GDM1 (cell line): ENCODE measurements at regions not wholly inside any gene's neighbourhood (a gene's known extent, or its start where the extent isn't known, plus 50 kb on each side); places are given as distances from the start of the nearest gene placed in this dataset.
"Not testable (repeated sequence)": the region's sequence is repeated elsewhere in the genome, so short reads cannot be mapped to it uniquely, and the experiment has no call there.

ENCODE experiments used
- DNase-seq: peaks from one replicate; lab custom pipeline; 2025; lab: John Stamatoyannopoulos, UW

GRCh38 chr16:29199626-29200025 is 206.9 kb downstream of the NPIPB11 start:
- DNase-seq: not testable (repeated sequence)

GRCh38 chr16:29198731-29199521 is 207.6 kb downstream of the NPIPB11 start:
- no peak for DNase-seq

- no peak for DNase-seq
Measured at GRCh38 chr16:29198231-29198630, 208.3 kb downstream of the NPIPB11 start.

GRCh38 chr16:29197494-29198100 is 208.9 kb downstream of the NPIPB11 start:
- not testable (repeated sequence) for DNase-seq

- not testable (repeated sequence) for DNase-seq
Measured at GRCh38 chr16:29196746-29197145, 209.8 kb downstream of the NPIPB11 start.

- not testable (repeated sequence) for DNase-seq
Measured at GRCh38 chr16:29195116-29195872, 210.4 kb downstream of the LAT start.

- not testable (repeated sequence) for DNase-seq
Measured at GRCh38 chr16:29194185-29194844, 209.5 kb downstream of the LAT start.

GRCh38 chr16:29193634-29194033 is 208.8 kb downstream of the LAT start:
- DNase-seq: not testable (repeated sequence)

- DNase-seq: not testable (repeated sequence)
Measured at GRCh38 chr16:29193248-29193574, 208.4 kb downstream of the LAT start.

- no peak for DNase-seq
Measured at GRCh38 chr16:29192329-29193247, 207.7 kb downstream of the LAT start.

- not testable (repeated sequence) for DNase-seq
Measured at GRCh38 chr16:29191636-29192180, 206.9 kb downstream of the LAT start.

- DNase-seq: not testable (repeated sequence)
Measured at GRCh38 chr16:29190553-29191431, 205.9 kb downstream of the LAT start.

GRCh38 chr16:29188806-29189205 is 204.0 kb downstream of the LAT start:
- DNase-seq: not testable (repeated sequence)

GRCh38 chr16:29186306-29187220 is 201.7 kb downstream of the LAT start:
- DNase-seq: not testable (repeated sequence)

- not testable (repeated sequence) for DNase-seq
Measured at GRCh38 chr16:29185872-29186271, 201.0 kb downstream of the LAT start.

GRCh38 chr16:29184738-29185438 is 200.0 kb downstream of the LAT start:
- not testable (repeated sequence) for DNase-seq

GRCh38 chr16:29182940-29183868 is 198.4 kb downstream of the LAT start:
- not testable (repeated sequence) for DNase-seq
